ENCODE measurements at regions not wholly inside any gene's neighbourhood (a gene's known extent, or its start where the extent isn't known, plus 50 kb on each side); places are given as distances from the start of the nearest gene placed in this dataset.
"Not testable (repeated sequence)": the region's sequence is repeated elsewhere in the genome, so short reads cannot be mapped to it uniquely, and the experiment has no call there.

DNA sequence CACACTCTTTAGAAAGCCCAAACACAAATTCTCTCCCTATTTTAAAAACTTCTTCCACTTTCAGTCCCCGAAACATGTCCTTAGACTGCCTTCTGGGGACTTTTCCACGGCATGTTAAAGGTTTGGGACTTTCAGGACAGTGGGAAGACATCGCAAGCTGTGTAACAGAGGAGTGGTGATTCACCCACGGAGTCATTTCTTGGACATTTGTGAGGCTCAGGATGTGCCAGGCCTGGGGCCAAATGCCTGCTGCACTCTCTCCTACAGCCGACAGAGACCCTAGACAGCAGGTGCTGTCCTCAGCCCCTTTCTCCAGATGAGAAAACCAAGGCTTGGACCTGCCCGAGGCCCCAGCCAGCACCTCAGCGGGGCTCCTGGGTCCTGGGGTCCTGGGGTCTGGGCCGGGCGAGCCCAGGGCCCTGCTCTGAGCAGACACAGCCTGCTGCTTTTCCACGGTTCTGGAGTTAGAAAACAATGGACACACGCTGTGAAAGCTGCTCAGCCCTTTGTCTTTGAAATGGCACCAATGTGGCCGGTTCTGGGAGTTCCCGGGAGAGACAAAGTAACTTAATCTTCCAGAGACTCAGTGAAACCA is 370.2 kb upstream of the SFSWAP start:
- no peak for DNase-seq (ENCODE audit: low spot score)

DNA sequence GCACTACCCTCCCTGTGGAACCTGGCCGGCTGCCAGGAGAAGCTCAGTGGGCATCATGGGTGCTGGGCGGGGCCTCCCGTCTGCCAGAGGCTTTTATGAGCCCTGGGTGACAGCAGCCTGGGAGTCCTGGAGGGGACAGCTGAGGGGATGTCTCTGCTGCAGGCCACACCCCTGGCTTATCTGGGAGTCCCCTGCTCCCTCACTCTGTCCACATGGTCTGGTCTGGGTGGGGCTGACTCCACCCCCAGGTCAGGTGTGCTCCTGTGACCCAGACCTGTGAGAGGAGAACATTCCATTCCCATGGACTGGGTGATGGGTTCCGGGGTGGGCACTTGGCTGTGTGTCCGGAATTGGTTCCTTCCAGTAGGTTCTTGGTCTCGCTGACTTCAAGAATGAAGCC is 369.3 kb upstream of the SFSWAP start:
- not testable (repeated sequence) for DNase-seq (ENCODE audit: low spot score)

DNA sequence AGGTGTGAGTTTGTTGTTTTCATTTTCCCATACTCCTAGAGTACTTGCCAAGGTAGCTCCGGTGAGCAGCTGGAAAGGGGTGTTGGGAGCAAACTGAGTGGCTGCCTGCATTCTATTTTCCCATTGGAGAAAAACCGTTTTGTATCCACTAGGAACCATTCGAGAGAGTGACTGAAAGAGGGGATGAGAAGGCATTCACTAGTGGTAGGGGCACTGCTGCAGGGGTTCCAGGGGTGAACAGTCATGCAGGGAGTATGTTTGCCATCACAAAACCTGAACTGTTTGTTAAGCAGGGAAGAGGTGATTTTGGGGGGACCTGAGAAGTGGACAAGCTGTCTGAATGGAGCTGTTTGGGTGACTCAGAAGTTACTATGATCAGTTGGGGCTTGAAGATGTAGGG is 367.5 kb upstream of the SFSWAP start:
- not testable (repeated sequence) for DNase-seq (ENCODE audit: low spot score)

DNA sequence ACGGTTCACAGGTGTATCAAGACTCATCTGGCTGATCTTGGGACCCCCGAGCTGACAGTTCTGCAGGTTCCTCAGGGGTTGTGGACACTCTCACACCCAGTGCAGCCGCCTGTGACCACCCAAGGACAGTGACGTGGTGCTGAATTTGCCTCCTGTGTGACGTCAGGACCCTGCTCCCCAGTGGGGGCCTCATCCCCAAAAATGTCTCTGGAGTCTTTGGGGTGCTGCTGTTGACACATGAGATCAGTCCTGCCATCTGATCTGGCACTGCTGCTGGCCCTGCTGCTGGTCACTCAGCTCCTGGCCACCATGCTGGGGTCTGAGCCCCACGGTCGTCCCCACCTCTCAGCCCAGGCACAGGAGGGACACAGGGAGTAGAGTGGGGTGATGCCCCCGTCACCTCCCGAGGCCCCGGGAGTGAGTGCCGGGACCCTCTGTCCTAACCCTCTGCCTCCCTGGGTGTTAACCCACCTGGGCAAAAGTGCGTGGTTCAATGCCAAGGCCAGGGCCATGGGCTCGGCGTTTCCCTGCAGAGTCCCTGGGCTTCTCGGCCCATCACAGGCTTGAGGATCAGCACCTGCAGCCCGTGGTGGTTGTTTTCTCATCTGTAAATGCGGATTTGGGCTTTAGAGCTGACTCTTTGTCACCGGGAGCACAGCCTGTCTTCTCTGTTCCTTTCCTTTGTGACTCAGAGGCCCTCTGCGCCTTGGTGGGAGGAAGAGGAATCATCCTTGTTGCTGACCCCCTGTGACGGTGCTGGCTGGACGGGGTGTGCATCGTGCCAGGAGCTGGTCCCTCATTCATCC is 366.0 kb upstream of the SFSWAP start:
- DNase-seq (ENCODE audit: low spot score): not testable (repeated sequence)

DNA sequence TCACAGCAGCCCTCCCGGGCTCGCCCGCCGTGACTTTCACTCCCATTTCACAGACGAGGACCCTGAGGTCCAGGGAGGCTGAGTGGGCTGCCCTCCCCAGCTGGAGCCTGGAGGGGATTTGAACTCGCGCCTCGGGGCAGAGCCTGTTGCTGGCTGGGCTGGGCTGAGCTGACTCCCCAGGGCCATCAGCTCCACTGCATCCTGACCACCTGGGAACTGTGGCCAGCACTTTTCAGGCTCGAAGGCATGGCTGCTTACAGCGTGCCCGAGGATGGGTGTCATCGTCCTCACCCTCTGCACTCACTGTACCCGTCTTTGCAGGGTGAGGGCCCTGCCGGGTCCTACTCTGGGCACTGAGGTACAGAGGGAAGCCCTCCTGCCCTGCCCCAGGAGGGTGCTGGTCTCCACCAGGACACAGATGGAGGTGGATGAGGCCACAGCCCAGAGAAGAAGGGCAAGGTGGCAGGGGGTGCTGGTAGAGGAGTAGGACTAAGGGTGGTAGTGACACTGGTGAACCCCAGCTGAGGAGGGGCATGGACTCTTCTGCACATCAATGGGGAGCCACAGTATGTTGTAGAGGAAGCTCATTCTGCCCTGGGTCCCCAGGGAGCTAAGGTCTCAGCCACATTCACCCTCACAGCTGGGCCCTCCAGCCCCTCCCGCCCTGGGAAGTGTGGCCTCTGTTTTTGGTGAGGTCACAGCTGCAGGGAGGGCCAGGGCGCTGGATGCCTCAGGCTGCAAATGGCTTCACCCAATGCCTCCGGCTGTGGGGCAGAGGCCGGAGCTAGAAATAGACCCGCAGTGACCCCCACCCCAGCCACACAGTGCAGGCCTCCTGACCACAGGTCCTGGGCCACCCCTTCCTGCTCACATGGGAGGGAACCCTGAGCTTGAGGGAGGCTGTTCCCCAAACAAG is 365.1 kb upstream of the SFSWAP start:
- DNase-seq (ENCODE audit: low spot score): no peak

DNA sequence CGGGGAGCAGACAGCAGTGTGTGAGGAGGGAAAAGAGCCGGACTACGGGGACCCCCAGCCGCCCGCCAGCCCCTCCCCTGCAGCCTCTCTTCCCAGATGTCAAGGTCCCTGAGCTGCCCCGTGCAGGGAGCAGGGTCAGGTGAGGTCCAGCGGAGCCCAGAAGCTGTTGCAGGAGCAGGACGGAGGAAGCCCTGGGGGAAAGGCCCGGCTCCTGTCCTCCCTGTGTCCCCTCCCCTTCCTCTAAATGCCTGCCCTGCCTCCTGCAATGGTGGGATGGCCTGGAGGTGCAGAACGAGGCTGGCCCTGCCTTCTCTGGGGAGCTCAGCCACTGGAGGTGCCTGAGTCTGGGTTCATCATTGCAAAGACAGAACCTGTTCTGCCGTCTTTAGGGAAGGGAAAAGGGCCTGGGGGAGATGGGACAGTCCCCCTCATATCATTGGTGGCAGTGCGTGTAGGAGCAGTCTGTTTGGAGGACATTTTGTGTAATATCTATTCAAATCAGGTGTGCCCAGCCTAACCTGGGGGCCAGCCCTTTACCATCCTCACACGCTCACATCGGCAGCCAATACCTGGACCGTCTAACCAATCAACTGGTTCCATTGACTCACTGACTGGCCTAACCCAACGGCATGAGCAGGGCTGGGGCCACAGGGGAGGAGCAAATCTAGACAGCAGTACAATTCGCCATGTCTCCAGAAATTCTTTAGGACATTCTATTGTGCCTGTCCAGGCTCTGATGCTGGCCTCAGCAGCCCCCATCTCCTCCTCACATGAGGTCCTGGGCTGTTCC is 364.1 kb upstream of the SFSWAP start:
- DNase-seq (ENCODE audit: low spot score): no peak

DNA sequence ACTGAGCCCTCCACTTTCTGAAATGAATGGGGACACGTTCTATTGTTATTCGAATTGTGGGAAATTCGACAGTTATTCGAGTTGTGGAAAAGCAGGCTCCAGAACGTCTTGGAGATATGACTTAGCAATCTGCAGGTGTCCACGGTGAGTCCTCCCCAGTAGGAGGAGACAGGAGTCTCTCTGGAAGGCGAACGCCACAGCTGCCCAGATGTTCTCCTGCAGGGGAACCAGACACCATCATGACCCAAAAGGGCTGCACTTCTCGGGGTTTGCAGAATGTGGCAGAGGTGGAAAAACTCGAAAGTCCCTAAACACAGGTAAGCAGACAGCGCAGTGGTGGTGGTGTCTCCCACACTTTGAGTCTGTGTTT is 363.6 kb upstream of the SFSWAP start:
- no peak for DNase-seq (ENCODE audit: low spot score)

DNA sequence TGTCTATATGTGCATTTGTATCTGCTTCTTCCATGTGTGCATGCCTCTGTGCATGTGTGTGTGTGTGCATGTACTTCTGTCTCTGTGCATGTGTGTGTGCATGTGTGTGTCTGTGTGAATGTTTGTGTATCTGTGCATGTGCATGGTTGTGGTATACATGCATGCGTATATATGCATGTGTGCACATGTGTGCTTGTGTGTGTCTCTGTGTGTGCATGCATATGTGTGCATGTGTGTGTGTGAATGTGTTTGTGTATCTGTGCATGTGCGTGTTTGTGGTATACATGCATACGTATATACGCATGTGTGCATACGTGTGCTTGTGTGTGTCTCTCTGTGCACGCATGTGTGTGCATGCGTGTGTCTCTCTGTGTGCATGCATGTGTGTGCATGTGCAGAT is 363.2 kb upstream of the SFSWAP start:
- DNase-seq (ENCODE audit: low spot score): no peak

DNA sequence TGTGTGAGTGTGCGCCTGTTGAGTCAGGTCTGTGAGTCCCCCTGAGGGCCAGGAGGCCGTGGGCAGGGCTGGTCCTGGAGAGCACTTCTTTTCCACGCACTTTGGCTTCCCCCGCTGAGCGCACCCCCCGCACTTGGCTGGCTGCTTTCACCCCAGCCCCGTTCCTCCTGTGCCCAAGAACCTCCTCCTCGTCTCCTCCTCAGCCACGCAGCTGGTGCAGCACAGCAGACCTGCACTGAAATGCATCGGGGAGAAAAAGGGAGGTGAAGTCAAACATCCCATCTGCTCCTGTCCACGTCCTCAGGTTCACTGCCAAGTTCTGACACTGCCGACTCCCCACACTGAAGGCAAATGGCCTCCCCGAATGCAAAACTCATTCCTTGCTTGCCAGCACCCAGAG is 362.7 kb upstream of the SFSWAP start:
- no peak for DNase-seq (ENCODE audit: low spot score)

DNA sequence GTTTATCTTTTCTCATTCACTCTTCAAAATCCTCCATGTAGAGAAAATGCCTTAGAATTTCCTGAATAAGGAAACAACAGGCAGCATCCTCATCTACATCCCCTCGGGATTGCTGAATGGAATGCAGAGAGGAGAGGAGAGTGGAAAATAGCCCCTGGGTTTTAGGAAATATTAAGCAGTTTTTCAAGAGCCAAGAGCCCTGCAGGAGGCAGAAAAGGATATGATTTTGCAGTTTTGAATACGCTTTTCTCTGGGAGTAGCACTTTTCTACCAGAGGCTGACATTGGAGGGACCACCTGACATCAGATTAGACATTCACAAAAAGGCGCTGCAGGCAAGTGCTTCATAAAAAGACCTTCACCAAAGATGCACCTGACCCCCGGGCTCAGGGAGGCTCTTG is 362.2 kb upstream of the SFSWAP start:
- DNase-seq (ENCODE audit: low spot score): no peak

DNA sequence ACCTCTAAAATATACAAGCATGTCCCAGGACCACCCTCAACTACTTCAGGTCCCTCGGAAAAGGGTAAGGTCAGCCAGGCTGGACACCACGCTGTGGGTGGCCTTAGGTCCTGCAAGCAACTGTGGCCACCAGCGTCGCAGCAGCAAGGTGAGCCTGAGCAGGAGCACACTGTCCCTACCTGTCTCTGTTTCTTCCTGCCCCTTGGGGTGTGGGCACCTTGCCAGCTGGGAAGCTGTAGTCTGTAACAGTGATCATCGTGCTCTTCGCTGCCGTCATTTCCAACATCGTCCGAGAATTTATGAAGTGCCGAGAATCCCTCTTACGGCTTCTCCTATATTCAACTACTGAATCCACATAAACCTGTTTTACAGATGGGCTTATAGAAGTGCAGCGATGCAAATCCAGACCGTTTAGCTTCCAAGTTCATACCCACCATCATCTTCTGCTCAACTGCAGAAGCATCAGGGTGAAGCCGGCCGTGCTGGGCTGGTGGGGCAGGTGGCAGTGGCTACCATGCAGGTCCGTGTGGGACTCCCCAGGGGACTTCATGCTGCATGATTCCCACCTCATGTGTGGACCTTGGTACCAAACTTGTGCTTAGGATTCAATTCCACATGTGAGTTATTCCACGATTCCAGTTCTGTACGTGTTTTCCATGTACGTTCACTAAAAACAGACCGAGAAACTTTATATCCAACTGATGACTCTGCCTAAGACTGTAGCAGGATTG is 361.3 kb upstream of the SFSWAP start:
- no peak for DNase-seq (ENCODE audit: low spot score)

DNA sequence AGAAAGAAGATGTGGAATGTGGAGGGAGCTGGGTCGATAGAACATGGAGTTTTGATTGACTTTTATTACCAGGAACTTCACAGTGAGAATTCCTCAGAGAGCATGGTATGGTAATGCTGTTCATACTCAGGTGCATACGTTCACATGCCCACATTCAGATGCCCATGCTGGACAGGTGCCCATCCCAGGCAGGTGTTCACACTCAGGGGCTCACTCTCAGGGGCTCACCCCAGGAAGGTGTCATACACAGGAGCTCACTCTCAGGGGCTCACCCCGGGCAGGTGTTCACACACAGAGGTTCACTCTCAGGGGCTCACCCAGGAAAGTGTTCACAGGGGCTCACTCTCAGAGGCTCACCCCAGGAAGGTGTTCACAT is 360.0 kb upstream of the SFSWAP start:
- no peak for DNase-seq (ENCODE audit: low spot score)

DNA sequence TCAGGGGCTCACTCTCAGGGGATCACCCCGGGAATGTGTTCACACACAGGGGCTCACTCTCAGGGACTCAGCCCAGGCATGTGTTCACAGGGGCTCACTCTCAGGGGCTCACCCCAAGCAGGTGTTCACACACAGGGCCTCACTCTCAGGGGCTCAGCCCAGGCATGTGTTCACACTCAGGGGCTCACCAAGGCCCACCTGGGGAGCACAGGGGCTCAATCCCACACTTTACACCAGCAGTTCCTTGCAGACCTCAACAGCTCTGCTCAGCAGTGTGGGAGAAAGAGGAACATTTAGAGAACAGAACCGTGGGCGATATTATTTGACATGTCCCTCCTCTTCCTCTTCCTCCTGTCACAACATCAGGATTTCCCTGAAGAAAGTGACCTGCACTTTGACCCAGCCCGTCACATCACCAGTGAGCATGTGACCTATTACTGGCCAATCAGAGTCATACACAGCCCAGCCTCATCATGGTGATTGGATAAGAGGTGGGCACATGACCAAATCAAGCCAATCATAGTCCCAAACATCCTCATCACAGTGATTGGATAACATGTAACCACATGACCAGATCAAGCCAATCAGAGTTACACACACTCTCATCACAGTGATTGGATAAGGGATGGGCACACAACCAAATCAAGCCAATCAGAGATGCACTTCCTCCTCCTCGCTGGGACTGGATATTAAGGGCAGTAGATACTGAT is 359.4 kb upstream of the SFSWAP start:
- no peak for DNase-seq (ENCODE audit: low spot score)

DNA sequence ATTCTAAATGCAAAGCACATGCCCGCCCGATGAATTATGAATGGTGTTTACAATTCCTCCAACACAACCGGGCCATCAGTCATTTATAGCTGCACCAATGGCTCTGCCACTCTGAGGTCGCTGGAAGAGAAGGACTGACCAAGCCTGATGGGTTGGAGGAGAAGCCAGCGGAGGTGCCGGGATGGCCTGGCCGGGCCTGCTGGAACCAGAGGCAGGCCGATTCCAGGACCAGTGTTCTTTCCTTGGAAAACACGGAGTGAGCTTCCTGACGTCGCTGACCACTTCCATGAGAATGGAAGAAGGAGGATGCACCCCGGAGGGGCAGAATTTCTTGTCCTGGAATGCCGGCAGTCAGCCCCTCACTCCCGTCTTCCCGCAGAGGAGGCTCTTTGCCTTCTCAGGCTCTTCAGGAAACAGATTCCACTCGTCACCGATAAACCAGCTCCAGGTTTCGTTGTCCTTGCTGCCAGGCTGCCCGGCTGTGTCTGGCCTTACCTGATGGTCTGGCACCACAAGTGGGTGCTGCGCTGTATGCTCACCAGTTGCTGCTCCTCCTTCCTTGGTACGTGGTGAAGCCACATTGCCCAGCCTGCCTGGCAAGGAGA is 358.5 kb upstream of the SFSWAP start:
- DNase-seq (ENCODE audit: low spot score): no peak

DNA sequence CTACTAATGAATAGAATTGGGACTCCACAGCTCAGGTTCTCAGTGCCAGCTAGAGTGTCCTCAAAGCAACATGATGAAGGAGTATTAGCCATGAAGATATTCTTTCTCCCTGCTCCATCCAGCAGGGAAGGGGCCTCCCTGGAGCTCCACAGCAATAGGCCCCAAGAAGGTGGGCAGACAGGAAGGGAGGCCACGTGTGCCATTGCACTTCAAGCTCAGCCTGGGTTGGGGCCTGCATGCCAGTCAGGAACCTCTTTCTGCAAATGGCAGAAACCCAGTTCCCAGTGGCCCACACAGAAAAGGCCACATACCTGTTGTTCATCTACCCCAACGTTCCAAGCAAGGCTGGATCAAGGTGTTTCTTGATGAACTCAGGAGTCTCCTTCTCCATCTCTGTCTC is 357.5 kb upstream of the SFSWAP start:
- DNase-seq (ENCODE audit: low spot score): no peak

DNA sequence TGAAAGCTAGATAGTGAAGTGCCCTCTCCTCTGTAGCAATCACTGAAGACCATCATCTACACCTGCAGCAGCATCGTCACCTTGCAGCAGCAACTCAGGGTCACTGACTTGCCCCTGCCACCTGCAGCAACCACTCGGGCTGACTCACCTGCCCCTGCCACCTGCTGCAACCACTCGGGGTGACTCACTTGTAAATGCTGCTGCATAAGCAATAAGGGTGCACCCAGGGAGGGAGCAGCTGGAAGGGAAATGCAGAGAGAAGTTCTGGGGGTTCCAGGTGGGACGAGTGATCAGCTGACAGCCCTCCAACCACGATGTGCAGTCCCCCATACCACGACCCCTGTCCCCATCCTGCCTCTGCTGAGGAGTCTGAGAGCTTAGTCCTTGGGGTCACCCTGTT is 357.1 kb upstream of the SFSWAP start:
- DNase-seq (ENCODE audit: low spot score): no peak

DNA sequence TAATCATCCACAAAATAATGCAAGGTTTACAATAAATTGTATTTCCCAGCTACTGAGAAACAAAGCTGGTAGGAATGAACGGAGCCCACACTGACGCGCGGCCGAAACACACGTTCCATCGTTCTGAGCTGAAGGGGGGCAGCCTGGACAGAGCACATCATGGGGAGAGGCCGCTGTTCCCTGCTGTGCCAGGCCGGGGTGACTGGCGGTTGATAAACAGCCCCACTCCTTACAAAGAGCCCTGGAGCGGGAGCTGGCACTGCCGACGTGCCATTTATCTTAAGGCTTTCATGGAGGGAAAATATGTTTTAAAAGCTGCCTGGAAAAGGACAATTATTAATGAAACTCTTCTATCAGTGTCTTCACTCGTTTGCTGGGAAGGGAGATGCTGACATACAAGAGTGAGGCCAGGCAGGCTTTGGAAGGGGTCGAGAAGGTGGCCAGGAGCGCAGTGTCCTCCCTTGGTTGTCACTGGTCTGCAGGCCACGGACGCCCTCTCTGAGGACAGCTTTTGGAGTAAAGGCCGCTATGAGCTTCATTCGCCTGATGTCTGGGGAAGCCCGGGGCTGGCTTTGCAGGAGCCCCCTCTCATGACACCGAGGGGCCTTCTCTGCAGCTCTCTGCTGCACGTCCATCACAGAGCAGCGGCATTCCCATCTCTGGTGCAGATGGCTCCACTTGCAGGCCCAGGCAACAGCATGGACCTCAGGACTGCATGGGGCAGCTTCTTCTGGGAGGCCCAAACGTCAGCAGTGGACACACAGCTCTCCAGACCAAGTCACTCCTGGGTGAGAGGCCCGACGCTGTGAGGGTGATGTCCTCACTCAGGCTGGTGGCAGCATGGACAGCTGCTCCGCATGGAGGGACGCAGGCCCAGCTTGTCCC is 355.3 kb upstream of the SFSWAP start:
- DNase-seq (ENCODE audit: low spot score): no peak

DNA sequence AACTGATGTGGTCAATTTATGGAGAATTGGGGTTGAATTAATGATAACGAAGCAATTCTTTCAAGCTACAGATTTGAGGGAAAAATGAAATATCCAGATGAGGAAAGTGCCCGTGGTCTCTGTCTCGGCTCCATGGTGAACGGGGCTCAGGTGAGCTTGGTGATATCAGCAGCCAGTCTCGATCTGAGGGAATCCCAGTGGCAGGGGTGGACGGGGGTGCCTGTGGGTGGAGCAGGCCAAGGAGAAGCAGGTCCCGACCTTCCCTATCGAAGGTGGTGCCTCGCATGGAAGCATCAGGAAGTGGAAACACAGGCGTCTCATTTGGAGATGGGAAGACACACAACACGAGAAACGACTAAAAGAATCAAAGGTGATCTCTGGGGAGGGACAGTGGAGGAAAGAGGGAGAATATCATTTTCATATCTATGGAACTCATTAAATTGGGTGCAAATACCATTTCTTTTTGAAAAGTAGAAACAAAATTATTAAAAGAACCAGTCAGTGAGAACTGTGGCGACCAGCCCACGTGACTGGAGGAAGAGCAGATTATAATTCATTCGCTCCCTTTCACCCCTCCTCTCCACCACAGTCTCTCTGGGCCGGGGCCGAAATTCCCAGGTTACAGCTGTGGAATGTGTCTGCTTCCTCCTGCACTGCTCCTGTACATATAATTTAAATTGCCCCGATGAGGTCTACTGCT is 354.3 kb upstream of the SFSWAP start:
- DNase-seq (ENCODE audit: low spot score): no peak

Data from mucosa of gallbladder (tissue), 1 donor.